ENCODE measurements at regions not wholly inside any gene's neighbourhood (a gene's known extent, or its start where the extent isn't known, plus 50 kb on each side); places are given as distances from the start of the nearest gene placed in this dataset.

DNA sequence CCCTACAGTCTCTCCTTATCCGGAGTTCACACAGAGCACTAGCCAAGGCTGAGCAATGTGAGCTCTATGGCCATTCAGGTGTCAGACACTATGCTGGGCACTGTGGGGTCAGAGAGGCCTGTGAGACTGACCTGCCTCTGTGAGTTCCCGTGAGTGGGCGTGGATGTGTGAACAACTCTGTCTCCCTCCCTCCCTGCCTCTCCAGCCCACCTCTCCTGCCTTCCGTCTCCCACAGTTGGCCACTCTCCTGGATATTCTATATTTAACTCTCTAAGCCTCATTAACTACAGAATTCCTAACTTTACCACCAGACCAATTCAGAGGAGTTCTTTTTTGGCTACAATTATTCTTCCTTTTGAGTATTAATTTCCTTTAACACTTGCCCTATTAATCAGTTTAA is 191.6 kb upstream of the NCAM1 start:
- DNase-seq: no peak

DNA sequence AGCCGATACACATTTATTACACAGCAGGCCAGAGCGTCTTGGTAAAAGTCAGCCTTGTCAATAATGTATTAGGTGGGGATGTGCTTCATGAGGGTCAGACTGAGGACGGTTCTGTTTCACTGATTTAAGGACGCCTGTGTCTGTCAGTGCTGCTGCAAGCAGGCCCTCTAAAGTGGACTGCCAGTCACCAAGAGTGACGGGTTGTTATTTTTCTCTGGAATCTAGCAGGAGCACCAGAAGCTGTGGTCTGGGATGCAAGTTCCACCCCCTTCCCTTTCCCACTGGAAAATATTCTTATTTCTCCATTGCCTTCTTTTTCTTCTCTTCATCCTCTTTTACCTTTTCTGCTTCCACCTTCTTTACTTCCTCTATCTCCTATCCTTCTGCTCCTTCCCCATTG is 191.2 kb upstream of the NCAM1 start:
- DNase-seq: no peak

DNA sequence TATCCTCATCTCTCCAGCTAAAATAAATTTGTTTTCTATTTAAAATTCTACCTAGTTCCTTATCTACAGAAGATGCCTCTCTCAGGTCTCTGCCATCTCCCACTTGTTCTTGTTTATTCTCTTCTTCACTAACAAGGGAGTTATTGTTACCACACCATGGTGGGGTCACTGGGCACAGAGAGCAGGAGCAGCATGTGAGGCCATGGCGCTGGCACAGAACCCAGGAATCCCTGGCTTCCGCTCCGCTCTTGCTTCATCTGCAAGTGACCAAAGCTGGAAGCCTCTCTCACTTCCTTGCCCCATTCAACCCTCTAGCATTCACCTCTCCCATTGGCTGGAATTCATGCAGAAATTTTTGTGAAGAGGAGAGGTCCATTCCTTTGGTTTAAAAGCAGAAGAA is 190.7 kb upstream of the NCAM1 start:
- no peak for DNase-seq

DNA sequence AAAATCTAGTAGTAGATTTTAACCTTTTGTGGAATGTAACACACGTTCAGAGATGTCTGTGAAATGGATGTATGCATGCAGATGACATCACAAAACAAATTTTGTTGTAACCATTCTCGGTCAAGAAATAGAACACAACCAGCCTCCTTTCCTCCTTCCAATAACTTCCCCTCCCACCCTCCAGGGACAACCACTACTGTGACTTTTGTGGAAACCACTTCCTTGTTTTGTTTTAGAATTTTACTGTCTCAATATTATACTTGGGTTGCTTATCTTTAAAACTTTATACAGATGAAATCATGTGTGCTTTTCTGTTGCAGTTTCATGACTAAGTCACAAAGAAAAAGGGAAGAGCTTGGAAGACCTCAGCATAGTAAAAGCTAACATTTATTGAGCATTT is 189.4 kb upstream of the NCAM1 start:
- no peak for DNase-seq

DNA sequence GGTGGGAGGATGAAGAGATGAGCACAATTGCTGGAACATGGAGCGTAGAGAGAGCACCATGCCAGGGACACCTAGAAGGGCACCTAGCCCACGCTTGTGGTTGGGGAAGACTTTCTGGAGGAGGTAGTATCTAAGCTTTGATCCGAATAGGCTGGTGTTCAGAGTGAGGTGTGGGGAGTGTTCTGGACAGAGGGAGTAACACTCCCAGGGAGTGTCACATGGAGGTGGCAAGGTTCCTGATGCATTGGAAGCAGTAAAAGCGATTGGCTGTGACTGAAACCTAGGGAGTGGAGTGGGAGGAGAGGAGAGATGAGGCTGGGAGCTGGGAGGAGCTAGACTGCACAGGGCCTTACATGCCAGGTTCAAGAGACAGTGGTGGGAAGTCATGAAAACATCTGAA is 188.0 kb upstream of the NCAM1 start:
- no peak for DNase-seq

DNA sequence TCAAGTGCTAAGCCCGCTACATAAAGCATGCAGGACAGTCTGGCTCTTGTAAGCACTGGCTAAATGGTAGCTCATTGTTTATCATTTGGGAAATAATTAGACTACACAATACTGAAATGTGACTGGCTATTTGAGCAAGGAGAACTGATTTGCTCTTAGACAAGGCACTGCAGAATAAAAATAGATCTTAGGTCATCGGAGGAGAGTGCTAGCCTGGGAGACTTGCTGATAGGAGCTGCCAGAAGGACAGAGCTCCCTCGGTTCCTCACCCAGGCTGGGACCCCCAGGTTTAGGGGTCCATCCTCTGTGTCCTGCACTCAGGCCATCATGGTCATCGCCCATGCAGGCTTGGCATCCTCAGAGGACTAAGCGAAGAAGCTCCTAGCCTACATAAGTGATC is 184.4 kb upstream of the NCAM1 start:
- no peak for DNase-seq

DNA sequence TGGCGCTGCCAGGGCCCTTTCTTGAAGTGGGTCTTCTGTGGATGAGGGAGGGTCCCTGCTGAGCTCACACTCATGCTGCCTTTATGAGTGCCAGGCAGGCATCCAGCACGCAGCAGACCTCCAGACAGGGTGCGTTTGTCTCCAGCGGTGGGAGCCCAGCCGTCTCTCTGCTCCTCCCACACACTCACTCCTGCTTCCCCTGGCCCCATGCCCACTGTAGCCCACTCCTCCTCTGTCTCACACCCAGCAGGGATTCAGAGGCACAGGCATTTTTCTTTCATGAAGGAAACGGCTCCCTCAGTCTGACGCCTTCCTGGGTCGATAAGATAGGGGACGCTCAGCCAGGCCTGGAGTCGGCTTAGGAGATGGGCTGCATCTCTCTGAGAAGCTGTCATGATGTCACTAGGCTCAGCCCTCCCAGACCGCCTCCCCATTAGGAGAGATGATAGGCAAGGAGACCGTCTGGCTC is 183.9 kb upstream of the NCAM1 start:
- DNase-seq: no peak

DNA sequence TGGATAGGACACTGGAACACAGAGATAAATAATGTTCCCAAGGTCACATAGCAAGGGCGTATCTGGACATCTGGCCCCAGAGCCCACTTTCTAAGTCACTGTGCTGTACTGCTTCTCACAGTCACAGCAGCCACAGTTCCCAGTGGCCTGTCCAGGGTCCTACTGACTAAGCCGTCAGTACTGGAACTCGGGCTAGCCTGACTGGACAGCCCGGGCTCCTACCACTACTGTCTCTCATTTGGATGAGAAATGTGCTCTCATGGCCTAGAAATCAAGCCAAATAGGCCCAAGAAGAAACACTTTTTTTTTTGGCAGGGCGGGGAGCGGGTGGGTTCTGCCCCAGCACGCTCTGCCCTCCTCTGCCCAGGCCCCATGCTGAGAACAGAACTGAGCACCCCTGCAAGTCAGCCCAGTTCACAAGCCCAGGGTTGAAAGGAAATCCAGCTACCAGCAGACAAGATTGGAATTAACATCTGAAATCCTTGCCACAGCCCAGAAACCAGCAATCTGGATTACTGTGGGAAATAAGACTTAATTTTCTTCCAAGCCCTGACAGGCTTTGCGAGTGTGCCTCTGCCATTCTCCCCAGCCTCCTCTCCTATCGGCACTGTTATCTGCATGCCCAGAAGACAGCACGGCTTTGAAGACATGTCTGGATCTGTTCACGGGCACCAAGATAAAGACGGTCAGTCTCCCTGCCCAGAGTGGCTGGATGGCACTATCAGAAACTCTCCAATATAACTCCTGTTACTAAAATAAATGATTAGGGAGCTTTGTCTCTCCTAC is 182.9 kb upstream of the NCAM1 start:
- DNase-seq: no peak

DNA sequence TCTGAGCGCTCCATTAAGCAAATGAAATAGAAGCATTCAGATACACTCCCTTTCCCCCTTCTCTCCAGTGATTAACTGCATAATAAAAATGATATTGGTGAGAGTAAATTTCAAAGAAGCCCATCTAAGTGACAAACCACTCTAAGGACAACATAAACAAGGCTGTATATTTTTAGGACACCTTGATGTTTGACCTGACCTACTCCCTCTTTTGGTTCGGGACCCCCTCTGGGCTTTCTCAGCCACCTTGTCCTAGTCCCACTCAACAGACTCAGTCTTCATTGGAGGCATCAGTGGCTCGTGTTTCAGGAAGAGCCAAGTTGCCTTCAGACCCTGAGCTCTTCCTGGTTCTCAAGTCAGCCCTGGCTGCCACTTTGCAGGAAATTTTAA is 182.3 kb upstream of the NCAM1 start:
- DNase-seq: no peak

DNA sequence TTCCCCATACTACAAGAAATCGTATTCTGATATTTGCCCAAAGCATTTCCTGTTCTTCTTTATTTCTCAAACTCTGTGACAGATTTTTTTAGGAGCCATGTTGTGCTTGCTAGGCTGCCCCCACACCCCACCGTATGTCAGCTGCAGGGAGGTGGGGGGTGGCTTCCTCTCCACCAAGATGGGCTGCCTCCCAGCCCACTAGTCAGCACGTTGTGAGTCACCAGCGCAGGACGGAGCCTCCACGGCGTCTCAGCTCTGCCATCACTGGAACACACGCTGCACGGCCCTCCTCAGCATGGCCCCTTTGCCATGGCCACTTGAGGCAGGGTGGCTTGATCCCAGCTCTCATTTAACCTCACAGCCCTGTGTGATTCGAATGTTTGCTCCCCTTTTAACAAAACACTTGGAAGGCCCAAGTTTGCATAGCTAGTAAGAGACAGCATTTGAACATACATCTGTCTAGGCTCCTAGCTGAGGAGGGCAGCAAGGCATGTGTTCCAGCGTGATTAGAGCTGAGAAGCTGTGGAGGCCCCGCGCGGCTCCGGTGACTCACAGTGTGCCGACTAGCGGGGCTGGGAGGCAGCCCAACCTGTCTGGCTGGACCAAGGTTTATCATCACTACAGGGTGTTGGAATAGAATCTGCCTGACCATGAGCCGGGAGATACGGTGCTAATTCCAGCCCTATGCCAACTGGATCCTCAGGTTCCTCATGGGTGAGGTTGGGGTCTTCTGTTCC is 180.7 kb upstream of the NCAM1 start:
- no peak for DNase-seq

DNA sequence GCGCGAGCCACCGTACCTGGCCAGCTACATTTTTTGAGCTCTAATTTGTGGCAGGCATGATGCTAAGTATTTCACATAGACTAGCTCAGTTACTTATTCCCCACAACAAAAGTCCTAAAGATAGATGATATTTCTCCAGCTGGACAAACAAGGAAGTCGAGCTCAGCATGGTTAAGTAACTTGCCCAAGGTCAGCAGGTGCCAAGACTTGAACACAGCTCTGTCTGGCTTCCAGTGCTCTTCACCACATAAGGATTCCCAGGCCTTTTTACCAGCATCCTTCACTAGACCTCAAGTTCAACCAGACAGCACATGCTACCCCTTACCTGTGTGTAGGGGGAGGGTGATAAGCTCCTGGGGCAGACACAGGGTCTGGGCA is 177.3 kb upstream of the NCAM1 start:
- DNase-seq: no peak

DNA sequence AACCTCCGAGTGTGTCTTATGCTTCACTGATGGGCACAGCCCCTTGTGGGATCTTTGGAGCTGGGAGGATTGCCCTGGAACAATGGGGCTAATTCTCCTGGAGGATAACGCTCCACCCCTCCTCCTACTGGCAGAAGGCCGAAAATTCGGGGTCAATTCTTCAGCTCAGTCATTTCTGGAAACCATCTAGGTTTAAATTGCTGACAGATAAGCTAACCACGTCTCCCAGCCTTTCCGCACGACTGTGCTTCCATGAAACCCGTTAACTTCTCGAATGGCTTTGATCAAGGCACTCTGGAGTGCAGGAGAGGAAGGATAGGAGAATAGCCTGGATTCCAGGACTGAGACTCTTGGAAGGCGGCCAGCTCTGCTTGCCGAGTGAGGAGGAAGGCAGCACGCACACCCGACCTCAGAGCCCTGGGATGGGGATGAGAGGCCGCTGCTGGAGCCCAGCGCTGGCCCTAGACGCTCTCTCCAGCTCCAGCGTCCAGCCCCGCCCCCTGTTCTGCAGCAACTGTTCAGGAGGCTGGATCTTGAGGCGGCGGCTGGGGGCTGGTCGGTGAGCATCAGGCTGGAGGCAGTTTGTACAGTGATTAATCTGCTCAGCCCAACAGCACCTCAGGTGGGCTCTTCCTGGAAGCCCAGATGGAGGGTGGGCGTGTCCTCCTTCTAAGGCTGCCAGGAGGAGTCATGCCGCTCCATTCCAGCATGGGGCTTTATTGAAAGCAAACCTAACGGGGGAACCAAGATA is 176.7 kb upstream of the NCAM1 start:
- DNase-seq: no peak

DNA sequence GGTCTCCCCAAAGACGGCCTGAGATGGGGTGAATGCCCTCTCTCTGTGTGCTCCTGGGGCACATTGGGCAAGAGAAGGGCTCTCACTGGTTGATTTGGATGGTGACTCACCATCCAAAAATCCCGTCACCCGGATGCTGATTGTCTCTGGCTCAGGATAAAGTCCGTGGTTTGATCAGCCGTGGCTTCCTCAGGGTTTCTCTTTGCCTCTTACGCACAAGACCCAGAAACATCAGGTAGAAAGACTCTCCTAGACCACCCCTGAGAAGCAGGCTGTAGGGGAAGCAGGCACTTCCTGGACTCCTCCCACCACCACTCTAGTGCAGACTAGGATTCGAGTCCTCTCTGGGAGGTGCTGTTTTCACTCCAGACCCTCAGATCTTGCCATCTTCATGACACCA is 176.1 kb upstream of the NCAM1 start:
- no peak for DNase-seq

DNA sequence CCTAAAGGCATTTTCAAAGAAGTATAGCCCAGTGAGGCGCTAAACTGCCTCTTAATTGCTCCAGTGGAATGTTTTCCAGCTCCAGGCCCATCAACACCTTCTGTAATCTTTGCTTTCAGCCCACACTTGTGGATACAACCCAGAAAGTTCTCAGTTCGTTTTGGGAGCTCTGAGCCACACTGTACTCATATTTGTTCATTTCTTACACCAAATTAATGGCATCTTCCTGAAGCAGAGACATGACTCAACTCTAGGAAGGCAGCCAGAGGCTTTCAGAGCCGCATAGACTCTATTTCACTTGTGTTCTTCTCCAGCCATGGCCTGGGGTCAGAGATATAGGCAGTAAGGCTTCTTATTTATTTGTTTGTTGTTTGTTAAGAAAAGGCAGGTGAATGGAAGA is 175.5 kb upstream of the NCAM1 start:
- no peak for DNase-seq

DNA sequence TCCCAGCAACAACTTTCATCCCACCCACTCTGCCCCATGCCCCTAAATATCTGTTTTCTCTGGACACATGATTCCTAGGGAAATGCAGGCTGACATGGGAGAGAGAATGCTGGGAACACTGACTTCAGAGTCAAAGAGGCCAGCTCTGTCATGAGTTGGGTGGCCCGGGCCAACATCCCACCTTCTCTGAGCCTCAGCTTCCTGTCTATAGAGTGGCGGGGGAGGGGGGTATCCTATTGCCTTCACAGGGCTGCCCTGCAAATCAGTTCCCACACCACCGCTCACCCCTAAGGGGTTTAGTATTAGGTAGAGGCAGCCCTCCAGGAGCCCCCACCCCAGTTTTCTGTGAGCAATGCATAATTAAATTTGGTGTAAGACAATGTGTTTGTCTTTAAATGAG is 175.0 kb upstream of the NCAM1 start:
- DNase-seq: no peak

DNA sequence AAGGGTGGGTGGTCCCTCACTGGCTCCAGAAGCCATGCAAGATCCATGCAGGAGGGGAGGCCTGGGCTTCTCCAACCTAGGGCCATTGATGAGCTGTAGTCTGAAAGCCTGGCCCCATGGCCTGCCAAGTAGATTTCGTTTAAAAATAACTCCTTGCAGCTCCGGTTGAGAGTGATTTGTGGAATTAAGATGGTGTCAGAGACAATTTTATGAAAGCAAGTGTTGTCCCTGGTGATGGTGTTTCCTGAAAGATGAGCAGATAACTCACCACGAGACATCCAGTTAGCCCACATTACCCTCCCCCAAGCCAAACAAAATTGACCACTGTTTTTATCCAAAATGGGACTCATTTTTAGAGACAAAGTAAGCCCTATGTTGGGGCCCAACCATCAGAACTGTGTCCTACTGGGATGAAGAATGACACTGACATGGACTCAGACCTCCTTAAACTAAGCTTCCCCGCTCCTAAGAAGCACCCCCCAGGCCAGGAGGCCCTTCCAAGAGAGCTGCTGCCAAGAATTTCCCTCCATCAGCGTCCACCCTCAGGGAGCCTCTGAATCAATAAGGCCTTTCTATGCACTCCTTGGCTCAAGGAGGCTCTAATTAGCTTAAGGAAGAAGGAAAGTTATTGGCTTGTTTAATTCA is 174.2 kb upstream of the NCAM1 start:
- no peak for DNase-seq

DNA sequence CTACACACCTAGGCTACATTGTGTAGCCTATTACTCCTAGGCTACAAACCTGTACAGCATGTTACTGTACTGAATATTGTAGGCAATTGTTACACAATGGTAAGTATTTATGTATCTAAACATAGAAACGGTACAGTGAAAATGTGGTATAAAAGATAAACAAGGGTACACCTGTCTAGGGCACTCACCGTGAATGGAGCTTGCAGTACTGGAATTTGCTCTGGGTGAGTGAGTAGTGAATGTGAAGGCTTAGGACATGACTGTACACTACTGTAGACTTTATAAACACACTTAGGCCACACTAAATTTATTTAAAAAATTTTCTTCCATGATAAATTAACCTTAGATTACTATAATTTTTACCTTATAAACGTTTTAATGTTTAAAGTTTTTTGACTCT is 171.7 kb upstream of the NCAM1 start:
- DNase-seq: no peak

DNA sequence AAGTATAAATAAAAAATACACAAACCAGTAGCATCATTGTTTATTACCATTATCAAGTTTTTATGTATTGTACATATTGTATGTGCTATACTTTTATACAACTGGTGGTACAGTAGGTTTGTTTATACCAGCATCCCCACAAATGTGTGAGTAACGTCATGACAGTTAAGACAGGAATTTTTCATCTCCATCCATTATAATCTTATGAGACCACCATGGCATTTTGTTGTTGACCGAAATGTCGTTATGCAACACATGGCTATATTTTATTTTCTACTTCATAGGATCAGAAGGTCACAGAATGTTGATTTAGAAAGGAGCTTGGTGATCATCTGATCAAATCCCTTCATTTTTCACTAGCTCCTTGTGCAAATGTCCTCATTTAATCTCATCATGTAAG is 170.9 kb upstream of the NCAM1 start:
- DNase-seq: no peak

DNA sequence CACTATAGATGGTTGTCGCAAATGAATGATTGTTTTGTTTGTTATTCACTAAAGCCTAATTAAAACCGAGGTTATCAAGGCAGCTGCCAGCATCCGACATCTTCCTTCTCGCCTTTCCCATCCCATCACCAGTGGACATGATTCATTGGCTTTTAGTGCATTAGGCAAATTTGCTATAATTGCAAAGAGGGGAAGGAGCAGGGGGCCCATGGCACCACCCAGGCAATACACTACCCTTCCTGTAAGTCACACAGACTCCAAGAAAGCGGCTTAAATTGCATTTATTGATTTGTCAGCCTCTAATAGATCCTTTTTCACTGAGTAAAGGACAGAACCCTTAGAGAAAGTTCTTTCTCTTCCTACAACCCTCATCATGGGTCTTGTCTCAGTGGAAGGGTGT is 169.2 kb upstream of the NCAM1 start:
- no peak for DNase-seq

DNA sequence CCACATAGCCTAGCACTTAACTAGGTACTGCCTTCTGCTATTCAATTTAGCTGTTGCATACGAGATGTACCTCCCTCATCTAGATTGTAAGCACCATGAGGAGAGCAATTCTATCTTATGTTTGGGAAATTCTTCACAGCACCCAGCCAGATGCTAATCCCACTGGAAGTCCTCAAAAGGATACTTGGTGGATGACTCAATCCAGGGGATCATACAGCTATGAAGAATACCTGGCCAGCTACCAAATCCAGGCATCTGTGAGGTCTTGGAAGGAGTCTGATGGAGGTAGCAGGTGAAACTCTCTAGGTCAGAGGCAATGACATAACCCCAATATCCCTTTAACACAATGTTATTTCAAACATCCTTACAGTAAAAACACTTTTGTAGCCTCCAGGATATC is 167.8 kb upstream of the NCAM1 start:
- no peak for DNase-seq

DNA sequence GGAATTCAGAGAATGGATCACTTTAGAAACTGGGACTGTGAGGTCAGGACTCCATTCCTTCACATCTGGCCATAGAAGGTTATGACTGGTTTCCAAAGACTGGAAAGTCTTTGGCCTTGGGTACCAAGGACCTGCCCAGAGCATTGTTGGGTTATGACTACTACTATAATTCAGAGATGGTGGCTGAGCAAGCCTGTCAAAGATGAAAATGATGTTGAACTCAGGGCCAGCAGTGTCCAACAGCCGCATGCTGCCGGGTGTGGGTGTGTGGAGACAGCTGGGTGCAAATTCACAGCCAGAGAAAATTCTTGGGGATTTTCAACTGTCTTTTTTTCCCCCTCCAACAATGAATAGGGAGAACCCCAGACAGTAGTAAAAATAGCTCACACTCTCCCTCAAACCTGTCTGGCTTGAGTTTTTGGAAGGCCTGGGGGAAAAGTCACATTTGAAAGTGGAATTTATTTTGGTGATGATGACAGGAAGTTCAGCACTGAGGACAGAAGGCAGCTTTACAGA is 166.8 kb upstream of the NCAM1 start:
- no peak for DNase-seq

DNA sequence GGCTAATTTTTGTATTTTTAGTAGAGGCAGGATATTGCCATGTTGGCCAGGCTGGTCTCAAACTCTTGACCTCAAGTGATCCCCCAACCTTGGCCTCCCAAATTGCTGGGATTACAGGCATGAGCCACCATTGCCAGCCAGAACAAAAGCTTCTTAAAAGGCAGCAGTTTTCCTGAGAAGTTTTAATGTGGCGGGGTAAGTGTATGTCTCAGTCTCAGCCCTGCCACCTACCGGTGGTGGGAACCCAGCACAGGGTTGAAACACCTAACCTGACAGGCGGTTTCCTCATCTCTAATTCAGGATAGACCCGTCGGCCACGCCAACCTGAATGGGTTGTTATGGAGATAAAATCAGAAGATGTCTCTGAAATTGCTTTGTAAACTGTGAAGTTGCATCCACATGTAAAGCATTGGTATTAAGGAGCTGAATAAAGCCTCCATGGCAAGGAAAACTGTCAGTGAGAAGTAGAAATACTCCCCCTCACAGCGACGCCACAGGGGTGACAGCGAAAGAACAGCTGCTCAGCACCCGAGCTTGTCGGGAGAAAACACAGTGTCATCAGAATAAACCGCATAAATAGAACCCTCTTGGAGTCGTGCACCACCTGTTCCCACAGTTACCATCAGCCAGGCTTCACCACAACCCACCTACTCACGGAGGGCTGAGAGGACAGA is 165.9 kb upstream of the NCAM1 start:
- no peak for DNase-seq

All from activated CD4-positive, CD25-positive, alpha-beta regulatory T cell (primary cell).